ENCODE measurements at regions not wholly inside any gene's neighbourhood (a gene's known extent, or its start where the extent isn't known, plus 50 kb on each side); places are given as distances from the start of the nearest gene placed in this dataset.

- no peak for DNase-seq
- no peaks in the 10 kb centered on the region for H3K4me1 ChIP-seq
- H3K9me3 ChIP-seq = no peaks in the 10 kb centered on the region
- no peak overlapping the region for H3K4me3 ChIP-seq
- TF ChIP-seq POLR2A (IDR thresholded peaks at IDR 0.05) = no peak
- no peak for TF ChIP-seq CTCF (IDR thresholded peaks at IDR 0.05)
- no peaks in the 10 kb centered on the region for H3K36me3 ChIP-seq
- intact Hi-C loops (cut with DNase I; ENCODE audit: low total_unique reads) = no loop called here
- no peaks in the 10 kb centered on the region for H3K27me3 ChIP-seq
- H3K27ac ChIP-seq = no peak overlapping the region
Measured at GRCh38 chr4:12319765-12320164, 891.1 kb upstream of the HS3ST1 start.

GRCh38 chr4:12304905-12305304, 876.2 kb upstream of the HS3ST1 start:
- DNase-seq = no peak
- H3K36me3 ChIP-seq = no peaks in the 10 kb centered on the region
- intact Hi-C loops (cut with DNase I; ENCODE audit: low total_unique reads) = no loop called here
- no peak overlapping the region for H3K4me3 ChIP-seq
- H3K27ac ChIP-seq = no peak overlapping the region
- H3K9me3 ChIP-seq = no peaks in the 10 kb centered on the region
- no peaks in the 10 kb centered on the region for H3K4me1 ChIP-seq
- no peaks in the 10 kb centered on the region for H3K27me3 ChIP-seq
- no peak for TF ChIP-seq POLR2A (IDR thresholded peaks at IDR 0.05)
- TF ChIP-seq CTCF (IDR thresholded peaks at IDR 0.05) = no peak

GRCh38 chr4:12296366-12296765, 867.7 kb upstream of the HS3ST1 start:
- Histone ChIP-seq H3K36me3 (no peaks in the 10 kb centered on the region), H3K27ac (no peak overlapping the region), H3K27me3 (no peaks in the 10 kb centered on the region), H3K4me1 (no peaks in the 10 kb centered on the region), H3K9me3 (no peaks in the 10 kb centered on the region), H3K4me3 (no peak overlapping the region)
- no peak for TF ChIP-seq CTCF (IDR thresholded peaks at IDR 0.05)
- TF ChIP-seq POLR2A (IDR thresholded peaks at IDR 0.05) = no peak
- intact Hi-C loops (cut with DNase I; ENCODE audit: low total_unique reads) = no loop called here
- no peak for DNase-seq

- H3K4me3 ChIP-seq = no peak overlapping the region
- no peaks in the 10 kb centered on the region for H3K4me1 ChIP-seq
- no peaks in the 10 kb centered on the region for H3K9me3 ChIP-seq
- no peaks in the 10 kb centered on the region for H3K36me3 ChIP-seq
- no peaks in the 10 kb centered on the region for H3K27me3 ChIP-seq
- intact Hi-C loops (cut with DNase I; ENCODE audit: low total_unique reads) = no loop called here
- no peak for TF ChIP-seq CTCF (IDR thresholded peaks at IDR 0.05)
- no peak for TF ChIP-seq POLR2A (IDR thresholded peaks at IDR 0.05)
- DNase-seq = no peak
- no peak overlapping the region for H3K27ac ChIP-seq
Measured at GRCh38 chr4:12293906-12294525, 865.3 kb upstream of the HS3ST1 start.

- H3K4me3 ChIP-seq = no peak overlapping the region
- TF ChIP-seq POLR2A (IDR thresholded peaks at IDR 0.05) (no peak), CTCF (IDR thresholded peaks at IDR 0.05) (no peak)
- H3K9me3 ChIP-seq = no peaks in the 10 kb centered on the region
- no peaks in the 10 kb centered on the region for H3K27me3 ChIP-seq
- H3K36me3 ChIP-seq = no peaks in the 10 kb centered on the region
- no peak for DNase-seq
- H3K27ac ChIP-seq = no peak overlapping the region
- intact Hi-C loops (cut with DNase I; ENCODE audit: low total_unique reads) = no loop called here
- no peaks in the 10 kb centered on the region for H3K4me1 ChIP-seq
Measured at GRCh38 chr4:12286351-12286750, 857.7 kb upstream of the HS3ST1 start.
